ENCODE measurements at regions not wholly inside any gene's neighbourhood (a gene's known extent, or its start where the extent isn't known, plus 50 kb on each side); places are given as distances from the start of the nearest gene placed in this dataset.

DNA sequence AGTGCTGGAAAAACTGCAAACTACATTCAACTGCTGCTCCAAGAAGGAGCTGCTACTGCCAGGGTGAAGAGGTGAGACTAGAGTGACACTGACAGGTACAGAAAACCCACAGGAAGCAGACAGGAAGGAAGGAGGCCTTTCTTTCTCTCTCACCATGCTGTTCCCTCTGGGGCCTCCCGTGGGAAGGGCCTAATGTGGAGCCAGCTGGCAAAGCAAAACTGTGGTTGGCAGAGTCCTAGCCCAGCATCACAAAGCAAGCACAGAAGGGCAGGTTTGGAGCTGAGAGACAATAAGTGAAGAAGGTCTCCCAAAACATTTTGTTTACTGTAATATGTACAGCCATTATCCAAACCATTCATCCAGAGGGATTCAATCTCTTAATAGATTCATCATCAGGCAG lies 122.5 kb upstream of the MAX start:
- no peak for DNase-seq (ENCODE audit: low spot score)

DNA sequence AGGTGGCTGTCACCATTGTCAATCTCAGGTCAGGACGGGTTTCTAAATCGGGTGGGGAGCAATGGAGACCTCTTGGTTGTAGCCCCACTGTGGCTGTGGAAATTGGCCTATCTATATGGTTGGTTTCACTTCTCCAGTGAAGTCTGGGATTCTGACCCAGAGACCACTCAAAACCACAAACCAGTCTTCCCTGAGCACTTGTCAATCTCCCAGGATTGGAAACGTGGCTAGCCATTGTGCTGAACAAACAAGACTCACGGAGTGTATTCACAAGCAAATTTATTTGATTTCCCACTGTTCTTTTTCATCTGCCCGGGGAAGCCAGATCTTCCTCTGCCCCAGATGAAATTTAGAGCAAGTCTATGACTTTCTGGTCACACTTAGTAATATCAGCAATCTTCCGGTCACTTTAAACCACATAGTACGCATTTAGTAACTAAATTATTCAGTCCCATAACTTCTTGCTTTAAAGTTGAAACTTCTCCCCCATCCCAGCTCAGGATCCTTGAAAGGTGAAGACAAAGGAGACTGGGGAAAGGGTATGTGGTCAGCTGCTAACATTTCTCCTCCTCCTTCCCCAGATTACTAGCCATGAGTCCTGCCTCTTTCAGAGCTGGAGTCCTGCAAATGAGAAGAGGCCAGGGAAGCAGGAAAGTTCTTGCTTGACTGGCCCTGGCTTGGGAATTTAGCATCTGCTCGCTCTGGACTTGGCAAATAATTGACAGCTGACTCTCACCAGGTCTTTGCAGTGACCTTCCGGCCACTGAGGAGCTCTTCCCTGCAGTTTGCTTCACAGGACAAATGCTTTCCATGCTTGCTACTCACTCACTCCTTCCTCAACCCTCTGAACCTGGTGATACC lies 123.2 kb upstream of the MAX start:
- no peak for DNase-seq (ENCODE audit: low spot score)

DNA sequence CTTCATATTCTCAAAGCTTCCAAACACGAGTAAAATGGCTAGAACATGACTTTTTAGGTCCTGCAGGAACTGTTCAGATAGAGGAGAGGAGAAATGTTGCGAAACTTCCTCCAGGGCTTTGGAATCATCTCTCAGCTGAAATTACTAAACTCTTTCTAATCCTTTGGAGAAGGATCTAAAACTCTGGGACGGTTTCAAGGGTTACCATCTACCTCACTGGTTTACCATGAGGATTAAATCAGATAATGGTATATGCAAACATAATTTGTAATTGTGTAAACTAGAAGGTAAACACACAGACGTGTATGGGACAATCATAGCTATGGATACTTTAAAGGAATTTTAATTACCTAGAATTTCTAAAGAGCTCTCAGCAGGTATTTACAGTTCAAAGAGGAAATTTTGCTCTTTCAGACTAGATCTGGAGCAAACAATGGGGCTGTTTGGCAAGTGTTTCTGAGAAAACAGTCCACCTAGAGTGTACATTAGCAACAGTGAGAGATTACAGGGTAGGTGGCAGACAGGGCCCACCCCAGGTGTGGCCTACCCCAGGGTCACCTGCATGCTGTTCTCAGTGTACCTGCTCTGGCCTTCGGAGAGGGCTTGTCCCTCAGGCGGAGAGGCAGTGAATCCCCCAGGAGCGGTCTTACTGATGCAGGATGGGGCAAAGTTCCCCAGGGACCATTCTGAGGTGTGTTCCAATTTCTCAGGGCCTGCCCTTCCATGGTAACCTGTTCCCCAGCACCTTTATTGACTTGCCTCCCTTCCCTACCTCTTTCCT lies 124.7 kb upstream of the MAX start:
- DNase-seq (ENCODE audit: low spot score): no peak

DNA sequence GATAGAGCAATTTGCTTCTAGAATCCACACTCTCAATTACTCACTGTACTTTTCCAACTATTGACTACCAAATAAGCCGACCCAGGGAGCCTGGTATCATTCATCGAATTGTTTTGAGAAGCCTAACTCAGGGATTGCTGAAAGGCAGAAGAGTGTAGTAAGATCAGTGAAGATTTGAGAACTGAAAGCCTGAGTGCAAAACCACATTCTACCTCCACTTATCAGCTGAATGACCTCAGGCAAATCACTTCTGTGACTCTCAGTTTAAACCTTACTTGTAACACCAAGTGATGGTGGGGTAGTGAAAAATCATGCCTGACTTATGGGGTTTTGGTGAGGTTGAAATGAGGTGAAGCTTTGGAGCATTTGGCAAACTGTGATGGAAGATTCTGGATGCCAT lies 126.1 kb upstream of the MAX start:
- peak; percentile 62 for DNase-seq (ENCODE audit: low spot score)

DNA sequence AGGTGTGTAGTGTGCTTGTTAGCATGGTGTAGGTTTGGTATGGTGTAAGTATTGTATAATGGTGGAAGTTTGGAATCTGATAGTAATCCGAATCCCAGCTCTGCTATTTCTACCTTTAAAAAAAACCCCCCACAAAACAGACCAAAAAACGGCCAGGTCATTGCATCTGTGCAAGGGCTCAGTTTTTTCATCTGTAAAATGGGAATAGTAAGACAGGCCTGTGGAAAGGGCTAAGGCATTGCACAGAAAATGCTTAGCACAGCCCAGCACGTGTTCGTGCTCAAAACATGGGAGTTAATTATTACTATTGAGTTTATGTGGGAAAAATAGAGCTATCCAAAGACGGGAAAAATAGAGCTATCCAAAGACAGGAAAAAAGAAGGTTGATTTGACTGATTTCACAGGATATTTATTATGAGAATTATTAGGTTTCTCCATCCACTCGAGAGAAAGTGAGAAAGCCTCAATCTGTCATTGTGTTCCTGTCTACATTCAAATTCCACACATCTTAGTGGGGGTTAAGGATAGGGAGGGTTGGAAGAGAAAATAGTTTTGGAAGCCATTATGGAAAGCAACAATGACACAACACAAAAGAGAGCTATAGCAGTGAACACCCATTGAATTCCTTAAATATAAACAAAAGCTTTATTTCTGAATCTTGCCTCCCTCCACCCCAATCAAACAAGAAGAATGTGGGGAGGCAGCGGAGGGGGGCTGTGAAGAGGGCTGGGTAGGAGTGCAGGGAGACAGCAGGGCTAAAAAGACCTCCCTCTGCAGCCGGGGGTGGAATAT lies 126.8 kb upstream of the MAX start:
- no peak for DNase-seq (ENCODE audit: low spot score)

DNA sequence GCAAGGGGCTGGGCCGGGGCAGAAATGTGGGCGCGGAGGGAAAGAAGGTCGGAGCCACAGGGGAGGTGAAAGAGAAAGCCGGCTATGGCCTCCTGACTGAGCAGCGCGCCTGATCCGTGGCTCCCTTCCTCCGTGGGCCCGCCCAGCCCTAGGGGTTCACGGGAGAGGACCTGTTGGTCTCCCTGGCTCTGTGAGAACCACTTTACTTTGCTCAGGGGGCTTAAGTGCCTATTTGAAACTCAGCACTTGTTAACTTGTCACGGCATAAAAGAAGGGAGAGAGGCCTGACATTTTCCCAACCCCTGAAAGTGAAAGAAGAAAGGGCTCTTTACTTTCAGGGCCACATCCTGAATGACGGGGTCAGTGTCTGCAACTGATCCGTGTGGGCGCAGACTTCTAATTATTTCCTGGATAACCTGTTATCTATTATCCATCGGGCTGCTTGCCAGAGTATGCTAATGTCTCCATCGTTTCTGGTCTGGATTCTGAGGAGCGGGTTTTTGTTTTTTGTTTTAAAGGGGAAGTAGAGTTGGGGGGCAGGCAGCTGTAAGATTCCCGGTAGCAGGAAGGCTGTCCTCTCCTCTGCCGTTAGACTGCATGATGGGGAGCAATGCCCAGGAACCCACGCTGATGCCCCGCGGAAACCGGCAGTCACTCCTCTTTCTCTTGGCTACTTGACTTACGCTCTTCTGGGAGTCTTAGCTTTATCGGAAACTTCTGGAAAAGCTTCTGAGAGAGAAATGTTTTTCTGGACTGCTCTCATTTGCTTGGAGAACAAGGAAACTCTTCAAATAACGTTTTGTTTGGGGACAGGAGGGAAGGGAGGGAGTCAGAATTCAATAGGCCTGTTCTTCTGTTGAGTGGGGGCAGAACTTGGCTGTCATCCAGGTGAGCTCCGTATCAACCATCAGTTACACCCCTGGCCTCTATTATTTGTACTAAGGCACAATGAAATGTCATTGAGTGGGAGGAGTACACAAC lies 127.7 kb upstream of the MAX start:
- peak; percentile 51 for DNase-seq (ENCODE audit: low spot score)

DNA sequence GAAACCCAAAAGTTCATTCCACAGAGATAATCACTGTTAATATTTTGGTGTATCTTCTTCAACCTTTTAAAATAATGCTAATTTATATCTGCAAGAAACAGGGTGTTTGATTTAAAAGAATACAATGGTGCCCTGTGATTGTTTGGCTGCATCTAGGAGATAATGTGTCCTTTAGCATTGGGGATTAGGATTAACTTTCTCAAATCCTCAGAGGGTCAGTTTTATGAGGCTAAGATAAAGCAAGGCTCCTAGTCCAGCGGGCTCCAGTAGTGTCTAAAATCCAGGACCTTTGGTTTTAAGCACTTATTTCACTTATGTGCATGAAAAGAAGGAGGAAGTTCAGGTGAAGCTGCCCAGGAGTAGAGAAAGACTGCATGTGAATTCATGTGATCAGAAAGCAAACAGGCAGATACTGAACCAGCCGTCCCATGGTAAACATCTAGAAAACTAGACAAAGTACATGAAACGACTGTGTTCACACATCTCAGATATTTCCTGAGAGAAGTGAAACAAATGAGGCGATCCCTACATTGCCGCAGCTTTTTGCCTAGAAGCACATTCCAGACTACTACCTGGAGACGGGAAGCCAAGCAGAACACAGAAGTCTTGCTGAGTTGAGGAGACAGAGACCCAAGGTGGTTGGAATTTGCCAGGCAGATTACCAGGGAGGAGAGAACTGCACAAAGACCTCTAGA lies 129.1 kb upstream of the MAX start:
- DNase-seq (ENCODE audit: low spot score): no peak

DNA sequence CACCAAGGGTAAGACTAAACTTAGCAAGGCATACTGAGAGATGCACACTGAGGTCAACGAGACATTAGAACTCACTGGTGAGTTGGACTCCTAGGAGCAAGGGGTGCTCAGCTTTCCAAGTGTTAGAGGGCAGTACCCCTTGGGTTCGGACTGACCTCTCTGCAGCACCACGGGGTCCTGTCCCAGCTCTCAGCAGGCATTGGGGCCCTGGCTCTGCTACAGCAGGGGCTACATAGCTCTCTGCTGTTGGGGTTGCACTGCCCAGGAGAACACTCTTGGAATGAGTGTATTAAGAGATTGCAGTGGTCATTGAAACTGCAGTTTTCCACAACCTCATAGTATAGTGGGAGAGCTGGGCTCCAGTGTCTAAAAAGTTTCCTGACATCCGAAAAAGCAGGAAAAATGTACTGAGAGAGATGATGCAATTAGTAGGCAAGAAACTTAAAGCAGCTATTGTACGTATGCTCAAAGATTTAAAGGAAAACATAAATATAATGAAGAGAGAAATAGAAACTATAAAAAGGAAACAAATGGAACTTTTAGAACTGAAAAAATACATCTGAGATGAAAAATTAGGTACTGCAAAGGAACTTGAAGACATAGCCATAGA lies 132.5 kb upstream of the MAX start:
- no peak for DNase-seq (ENCODE audit: low spot score)

DNA sequence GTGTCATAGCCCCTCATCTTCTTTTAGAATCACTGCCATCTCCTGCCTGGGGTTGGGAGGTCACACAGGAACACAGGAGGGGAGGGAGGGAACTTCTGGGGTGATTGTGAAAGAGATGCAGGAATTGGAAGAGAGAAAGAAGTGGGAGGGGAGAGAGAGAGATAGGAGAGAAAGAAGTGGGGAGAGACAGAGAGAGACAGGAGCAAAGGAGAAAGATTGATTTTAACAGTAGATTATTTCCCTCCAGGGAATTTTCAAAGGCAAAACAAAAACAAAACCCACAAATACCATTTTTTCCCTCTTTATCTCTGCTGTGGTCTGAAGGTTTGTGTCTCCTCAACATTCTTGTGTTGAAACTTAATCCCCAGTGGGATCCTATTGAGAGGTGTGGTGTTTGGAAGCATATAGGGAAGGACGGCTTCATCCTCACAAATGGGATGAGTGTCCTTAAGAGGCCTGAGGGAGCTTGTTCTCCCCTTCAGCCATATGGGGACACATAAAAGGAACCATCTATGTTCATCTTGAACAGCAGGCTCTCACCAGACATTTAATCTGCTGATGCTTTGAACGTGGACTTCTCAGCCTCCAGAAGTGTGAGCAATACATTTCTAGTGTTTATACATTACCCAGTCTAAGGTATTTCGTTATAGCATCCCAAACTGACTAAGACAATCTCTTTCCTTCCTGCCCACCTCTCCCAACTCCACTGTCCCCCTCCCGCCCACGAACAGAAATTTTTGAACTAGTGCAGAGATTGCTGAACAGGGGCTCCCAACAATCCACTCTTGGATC lies 134.9 kb upstream of the MAX start:
- no peak for DNase-seq (ENCODE audit: low spot score)

DNA sequence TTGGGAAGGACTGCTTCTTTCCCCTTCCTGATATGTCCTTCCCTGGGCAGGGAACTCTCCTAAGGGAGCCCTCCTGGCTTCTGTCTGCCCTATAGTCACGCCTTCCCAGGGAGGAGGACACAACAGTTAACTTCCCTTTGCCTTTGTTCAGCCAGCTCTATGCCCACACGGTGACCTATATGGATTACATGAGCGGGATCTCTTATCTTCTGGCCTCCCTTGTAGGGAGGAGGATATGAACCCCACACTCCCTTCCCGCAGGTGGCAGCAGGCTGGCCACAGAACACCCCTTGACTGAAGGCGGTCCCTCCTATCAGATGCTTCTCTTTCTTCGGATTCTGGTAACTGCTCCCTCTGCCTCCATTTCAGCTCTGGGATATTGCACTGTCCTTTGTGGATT lies 135.6 kb upstream of the MAX start:
- no peak for DNase-seq (ENCODE audit: low spot score)

DNA sequence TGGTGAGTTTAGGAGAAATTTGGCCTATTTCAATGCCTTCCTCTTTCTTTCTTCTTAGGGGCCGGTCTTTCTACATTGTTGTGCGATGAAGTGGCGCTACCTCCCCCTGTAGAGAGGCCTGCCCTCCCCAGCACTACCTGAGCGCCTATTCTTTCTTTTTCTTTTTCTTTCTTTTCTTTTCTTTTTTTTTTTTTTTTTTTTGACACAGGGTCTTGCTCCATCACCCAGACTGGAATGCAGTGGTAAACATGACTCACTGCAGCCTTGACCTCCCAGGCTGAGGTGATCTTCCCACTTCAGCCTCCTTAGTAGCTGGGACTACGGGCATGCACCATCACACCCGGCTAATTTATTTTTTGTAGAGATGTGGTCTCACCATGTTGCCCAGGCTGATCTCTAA lies 136.1 kb upstream of the MAX start:
- no peak for DNase-seq (ENCODE audit: low spot score)

DNA sequence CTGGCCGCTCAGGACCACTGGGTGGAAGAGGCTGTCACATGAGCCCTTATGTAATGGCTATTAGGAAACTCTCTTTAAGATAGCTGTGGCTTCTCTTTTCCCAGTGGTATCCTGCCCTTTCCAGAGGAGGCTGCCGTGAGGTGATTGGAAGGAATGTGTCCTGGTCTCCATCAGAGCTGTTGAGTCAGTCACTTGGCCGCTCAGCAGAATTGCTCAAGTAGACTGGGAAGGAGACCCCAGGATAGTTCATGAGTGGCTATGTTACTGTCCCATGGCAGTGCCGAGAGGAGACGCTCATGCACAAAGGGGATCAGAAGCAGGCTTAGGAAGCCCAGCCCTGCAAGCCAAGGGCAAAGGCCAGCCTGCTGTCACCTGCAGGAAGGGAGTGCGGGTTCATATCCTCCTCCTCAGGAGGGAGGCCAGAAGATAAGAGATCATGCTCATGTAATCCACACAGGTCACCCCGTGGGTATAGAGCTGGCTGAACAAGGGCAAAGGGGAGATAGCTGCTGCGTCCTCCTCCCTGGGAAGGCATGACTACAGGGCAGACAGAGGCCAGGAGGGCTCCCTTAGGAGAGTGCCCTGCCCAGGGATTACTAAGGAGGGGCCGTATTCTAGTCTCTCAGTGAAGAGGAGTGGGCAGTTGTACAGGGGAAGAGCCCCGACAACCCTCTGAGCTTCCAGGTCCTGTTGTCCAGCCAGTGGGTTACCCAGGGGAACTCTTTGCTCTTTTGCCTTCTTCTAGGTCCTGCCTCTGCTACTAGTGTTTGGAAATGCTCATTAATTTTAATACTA lies 137.0 kb upstream of the MAX start:
- no peak for DNase-seq (ENCODE audit: low spot score)

DNA sequence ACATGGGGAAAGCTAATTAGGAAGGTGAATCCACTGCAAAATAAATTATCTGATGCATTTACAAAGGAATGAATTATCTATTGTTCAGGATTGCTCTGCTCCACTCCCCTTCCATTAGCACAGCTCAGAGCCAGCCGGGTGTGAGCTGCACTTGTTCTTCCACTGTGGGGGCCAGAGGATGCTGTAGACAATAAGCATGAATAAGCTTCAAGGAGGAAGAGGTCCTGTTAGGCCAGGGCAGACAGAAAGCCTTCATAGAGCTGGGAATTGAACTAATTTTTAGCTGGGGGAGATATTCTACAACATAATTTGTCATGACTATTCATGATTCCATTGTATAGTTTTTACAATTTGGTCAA lies 137.6 kb upstream of the MAX start:
- DNase-seq (ENCODE audit: low spot score): no peak

DNA sequence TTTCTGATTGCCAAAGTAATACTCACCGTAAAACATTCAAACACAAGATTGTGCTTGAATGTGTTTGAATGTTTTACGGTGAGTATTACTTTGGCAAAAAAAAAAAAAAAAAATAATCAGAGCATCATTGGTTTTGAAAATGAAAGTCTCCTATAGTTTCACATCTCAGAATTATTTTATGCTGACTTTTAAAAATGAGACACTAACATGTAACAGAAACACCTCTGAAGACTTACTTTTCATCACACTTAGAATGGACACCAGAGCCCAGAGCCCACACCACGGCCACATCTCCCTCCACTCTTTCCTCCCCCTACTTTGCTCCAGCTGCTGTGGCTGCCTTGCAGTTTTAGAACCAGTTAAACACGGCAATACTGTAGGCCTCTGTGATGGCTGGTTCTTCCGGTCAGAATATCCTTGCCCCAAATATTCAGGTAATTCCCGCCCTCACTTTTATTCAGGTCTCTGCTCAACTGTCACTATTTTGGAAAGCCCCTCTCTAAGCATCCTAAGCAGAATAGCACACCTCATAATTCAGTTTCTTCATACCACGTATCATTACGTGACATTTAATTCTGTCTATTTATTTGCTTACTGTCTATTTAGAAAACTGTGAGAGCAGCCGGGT lies 138.9 kb upstream of the MAX start:
- no peak for DNase-seq (ENCODE audit: low spot score)

DNA sequence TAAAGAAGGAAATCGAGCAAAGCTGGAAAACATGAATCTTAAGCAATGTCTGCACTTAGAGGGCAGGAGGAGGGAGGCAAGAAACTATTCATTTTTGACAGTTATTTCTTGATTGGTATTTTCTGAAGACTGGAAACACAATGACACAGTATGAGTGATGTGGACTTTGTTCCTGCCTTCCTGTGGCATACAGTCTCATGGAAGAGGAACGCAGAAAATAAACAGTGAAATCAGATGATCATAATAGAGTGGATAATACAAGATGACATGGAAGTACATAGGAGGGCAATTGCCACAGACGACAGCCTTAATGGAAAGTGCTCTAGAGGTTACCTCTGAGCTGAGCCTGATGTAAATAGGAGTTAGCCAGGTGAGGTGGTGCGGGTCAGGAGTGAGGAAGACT lies 140.4 kb upstream of the MAX start:
- no peak for DNase-seq (ENCODE audit: low spot score)

DNA sequence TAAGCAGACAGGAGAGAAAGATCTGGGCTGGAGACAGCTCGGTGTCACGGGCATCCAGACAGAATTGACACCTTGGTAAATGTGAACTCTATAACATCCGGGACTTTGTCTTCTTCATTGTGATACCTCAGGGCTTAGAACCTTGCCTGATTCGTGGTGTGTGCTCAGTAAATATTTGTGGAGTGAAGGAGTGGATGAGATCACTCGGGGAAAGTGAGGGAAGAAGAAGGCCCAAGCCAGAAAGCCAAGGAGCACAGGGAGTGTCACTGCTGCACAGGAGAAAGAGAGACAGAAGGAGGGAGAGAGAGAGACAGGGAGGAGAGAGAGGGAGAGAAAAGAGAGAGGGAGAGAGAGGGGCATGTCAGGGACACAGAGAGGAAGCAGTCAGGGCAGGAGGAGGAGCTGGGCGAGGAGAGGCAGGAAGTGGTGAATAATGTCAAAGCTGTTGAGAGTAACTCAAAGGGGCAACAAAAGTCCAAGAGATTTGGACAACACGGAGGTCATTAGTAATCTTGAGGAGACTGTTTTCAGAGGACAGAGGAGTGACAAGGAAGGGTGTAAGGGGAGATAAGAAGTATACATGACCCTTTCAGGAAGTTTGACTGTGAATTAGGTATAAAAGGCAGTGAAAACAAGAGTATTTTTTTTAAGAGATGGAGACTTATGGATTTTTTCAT lies 141.6 kb upstream of the MAX start:
- no peak for DNase-seq (ENCODE audit: low spot score)

DNA sequence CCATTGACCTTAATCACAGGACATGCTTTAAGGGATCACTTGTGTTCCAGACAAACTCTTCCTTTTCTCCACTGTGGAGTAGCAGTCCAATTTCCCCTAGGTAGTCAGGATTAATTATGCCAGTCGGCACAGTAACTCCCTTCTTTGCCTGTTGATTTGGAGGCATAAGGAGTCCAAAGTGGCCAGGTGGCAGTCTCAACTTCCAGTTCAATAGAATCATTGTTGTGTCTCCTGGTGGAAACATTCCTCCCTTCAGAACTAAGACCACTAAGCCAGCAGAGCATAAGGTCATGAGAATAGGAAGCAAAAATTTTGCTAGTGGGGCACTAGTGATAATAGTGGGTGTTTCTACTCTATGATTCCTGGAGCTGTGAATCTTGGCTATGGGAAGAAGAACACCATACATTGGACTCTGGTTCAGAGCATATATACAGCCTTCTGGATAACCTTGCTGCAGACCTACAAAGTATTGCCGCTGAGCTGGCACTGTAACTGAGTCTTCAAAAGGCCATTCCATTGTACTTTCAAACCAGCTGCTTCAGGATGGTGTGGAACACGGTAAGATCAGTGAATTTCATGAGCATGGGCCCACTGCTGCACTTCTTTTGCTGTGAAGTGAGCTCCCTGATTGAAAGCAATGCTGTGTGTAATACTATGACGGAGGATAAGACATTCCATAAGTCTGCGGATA lies 147.3 kb upstream of the MAX start:
- no peak for DNase-seq (ENCODE audit: low spot score)

All from germinal center (tissue), 1 donor.